Loucy (cell line): ENCODE measurements at regions not wholly inside any gene's neighbourhood (a gene's known extent, or its start where the extent isn't known, plus 50 kb on each side); places are given as distances from the start of the nearest gene placed in this dataset.

Experiments used
- H2AFZ ChIP-seq: fragments of 200-600 bp; sonication (generic); 2 replicates; pipeline ENCODE4 v1.6.0; 2016; ENCODE audit warnings: antibody characterized with exemption, mild to moderate bottlenecking, low read length, moderate library complexity
- H3F3A ChIP-seq: fragments of 200-600 bp; 2 replicates; pipeline ENCODE4 v1.6.0; 2016; ENCODE audit warnings: antibody characterized with exemption, low read depth, mild to moderate bottlenecking
- H3K27me3 ChIP-seq: fragments of 200-600 bp; sonication (generic); 2 replicates; pipeline ENCODE4 v1.6.1; 2014; ENCODE audit warnings: low read length, mild to moderate bottlenecking; ENCODE audit not compliant: insufficient read depth, poor library complexity, severe bottlenecking
- H3K36me3 ChIP-seq: fragments of 200-600 bp; sonication (generic); 2 replicates; pipeline ENCODE4 v1.6.1; 2016; ENCODE audit warnings: low read length; ENCODE audit not compliant: insufficient read depth
- H3K4me1 ChIP-seq: fragments of 200-600 bp; sonication (generic); 2 replicates; pipeline ENCODE4 v1.5.1; 2014; ENCODE audit warnings: low read length, mild to moderate bottlenecking; ENCODE audit not compliant: insufficient read depth, poor library complexity, severe bottlenecking
- H3K4me2 ChIP-seq: fragments of 200-600 bp; sonication (generic); 2 replicates; pipeline ENCODE4 v1.6.0; 2014; ENCODE audit warnings: antibody characterized with exemption, low read length, low read depth, mild to moderate bottlenecking; ENCODE audit not compliant: poor library complexity, severe bottlenecking
- H3K4me3 ChIP-seq: fragments of 200-600 bp; sonication (generic); 2 replicates; pipeline ENCODE4 v1.5.1; 2014; ENCODE audit warnings: low read length, mild to moderate bottlenecking, mixed read lengths; ENCODE audit not compliant: poor library complexity, severe bottlenecking
- H3K79me2 ChIP-seq: fragments of 200-600 bp; sonication (generic); 2 replicates; pipeline ENCODE4 v1.6.1; 2014; ENCODE audit warnings: low read length; ENCODE audit not compliant: insufficient read depth
- H3K9ac ChIP-seq: fragments of 200-600 bp; sonication (generic); 2 replicates; pipeline ENCODE4 v1.6.0; 2014; ENCODE audit warnings: mild to moderate bottlenecking, low read depth, low read length, moderate library complexity; ENCODE audit not compliant: poor library complexity, severe bottlenecking
- H3K9me2 ChIP-seq: fragments of 200-600 bp; sonication (generic); replicated peaks from 2 replicates; pipeline ENCODE4 v1.6.1; 2016; ENCODE audit warnings: low read depth, low read length, mixed read lengths
- H3K9me3 ChIP-seq: fragments of 200-600 bp; sonication (generic); 2 replicates; pipeline ENCODE4 v1.6.1; 2014; ENCODE audit warnings: mild to moderate bottlenecking, antibody characterized with exemption, low read length, low read depth; ENCODE audit not compliant: insufficient read depth
- H4K20me1 ChIP-seq: fragments of 200-600 bp; sonication (generic); 2 replicates; pipeline ENCODE4 v1.6.0; 2014; ENCODE audit warnings: antibody characterized with exemption, low read length, mild to moderate bottlenecking; ENCODE audit not compliant: insufficient read depth, poor library complexity, severe bottlenecking
- CTCF ChIP-seq: fragments of 200-600 bp; sonication (generic); conservative IDR thresholded peaks from 2 replicates; pipeline ENCODE4 v1.5.1; 2014; ENCODE audit warnings: mild to moderate bottlenecking, antibody characterized with exemption, low read length
- EZH2phosphoT487 ChIP-seq: fragments of 200-600 bp; IDR thresholded peaks from 2 replicates; pipeline ENCODE4 v1.6.1; 2018; ENCODE audit warnings: antibody characterized with exemption, mild to moderate bottlenecking, moderate library complexity, borderline replicate concordance

GRCh38 chr1:219120624-219121544, 52.8 kb upstream of the LYPLAL1 start:
- H3K27me3 ChIP-seq, result no peaks in the 10 kb centered on the region
- H3K79me2 ChIP-seq, result no peaks in the 10 kb centered on the region
- no peaks in the 10 kb centered on the region for H4K20me1 ChIP-seq
- no peak for TF ChIP-seq CTCF
- TF ChIP-seq EZH2phosphoT487, result no peak
- no peak overlapping the region for H3K4me3 ChIP-seq
- no peaks in the 10 kb centered on the region for H3K36me3 ChIP-seq
- H3K4me2 ChIP-seq, result no peak overlapping the region
- no peaks in the 10 kb centered on the region for H3K4me1 ChIP-seq
- H3K9me3 ChIP-seq, result no peaks in the 10 kb centered on the region
- no peak overlapping the region for H2AFZ ChIP-seq
- H3K9ac ChIP-seq, result no peak overlapping the region
- no peaks in the 10 kb centered on the region for H3K9me2 ChIP-seq
- H3F3A ChIP-seq, result no peaks in the 10 kb centered on the region

DNA sequence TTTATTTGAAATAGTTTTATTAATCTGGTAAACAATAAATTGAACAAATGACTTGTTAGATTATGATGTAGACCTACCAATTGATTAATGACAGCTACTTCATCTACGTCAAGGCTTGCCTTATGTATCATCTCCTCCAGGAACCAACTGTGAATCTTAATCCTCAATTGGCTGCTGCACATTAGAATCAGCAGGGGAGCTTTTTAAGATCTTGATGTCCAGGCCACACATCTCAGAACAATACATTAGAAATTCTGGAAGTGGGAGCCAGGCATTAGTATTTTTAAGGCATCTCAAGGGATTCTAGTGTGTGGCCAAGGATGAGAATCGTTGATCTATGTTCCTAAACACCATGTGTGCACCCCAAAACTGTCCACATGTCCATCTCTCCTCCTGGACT, 52.0 kb upstream of the LYPLAL1 start:
- no peaks in the 10 kb centered on the region for H3K4me1 ChIP-seq
- no peaks in the 10 kb centered on the region for H3K9me3 ChIP-seq
- H3K79me2 ChIP-seq, result no peaks in the 10 kb centered on the region
- no peaks in the 10 kb centered on the region for H3K36me3 ChIP-seq
- no peak overlapping the region for H2AFZ ChIP-seq
- H3K9ac ChIP-seq, result no peak overlapping the region
- no peaks in the 10 kb centered on the region for H3F3A ChIP-seq
- H3K4me2 ChIP-seq, result no peak overlapping the region
- no peak for TF ChIP-seq CTCF
- no peak for TF ChIP-seq EZH2phosphoT487
- H4K20me1 ChIP-seq, result no peaks in the 10 kb centered on the region
- no peaks in the 10 kb centered on the region for H3K27me3 ChIP-seq
- H3K4me3 ChIP-seq, result no peak overlapping the region
- H3K9me2 ChIP-seq, result no peaks in the 10 kb centered on the region

GRCh38 chr1:219123036-219123435, 50.6 kb upstream of the LYPLAL1 start:
- H3K4me1 ChIP-seq, result no peaks in the 10 kb centered on the region
- H3K4me2 ChIP-seq, result no peak overlapping the region
- H3K79me2 ChIP-seq, result no peaks in the 10 kb centered on the region
- no peaks in the 10 kb centered on the region for H3F3A ChIP-seq
- no peaks in the 10 kb centered on the region for H3K9me2 ChIP-seq
- no peaks in the 10 kb centered on the region for H4K20me1 ChIP-seq
- no peaks in the 10 kb centered on the region for H3K27me3 ChIP-seq
- H3K4me3 ChIP-seq, result no peak overlapping the region
- no peak overlapping the region for H2AFZ ChIP-seq
- H3K36me3 ChIP-seq, result no peaks in the 10 kb centered on the region
- H3K9ac ChIP-seq, result no peak overlapping the region
- no peak for TF ChIP-seq EZH2phosphoT487
- TF ChIP-seq CTCF, result no peak
- H3K9me3 ChIP-seq, result no peaks in the 10 kb centered on the region
